GM10266 (cell line): ENCODE measurements at regions not wholly inside any gene's neighbourhood (a gene's known extent, or its start where the extent isn't known, plus 50 kb on each side); places are given as distances from the start of the nearest gene placed in this dataset.

Source experiments
- DNase-seq: peaks from one replicate; pipeline ENCODE4 v3.0.0; 2012; ENCODE audit errors: extremely low spot score
- TF ChIP-seq, protein P1 (sequence below): IDR thresholded peaks from 2 replicates; pipeline ENCODE4 v1.5.1; 2012; ENCODE audit warnings: mild to moderate bottlenecking, low read depth; ENCODE audit not compliant: control insufficient read depth, insufficient read depth; ENCODE audit errors: missing control alignments

DNA sequence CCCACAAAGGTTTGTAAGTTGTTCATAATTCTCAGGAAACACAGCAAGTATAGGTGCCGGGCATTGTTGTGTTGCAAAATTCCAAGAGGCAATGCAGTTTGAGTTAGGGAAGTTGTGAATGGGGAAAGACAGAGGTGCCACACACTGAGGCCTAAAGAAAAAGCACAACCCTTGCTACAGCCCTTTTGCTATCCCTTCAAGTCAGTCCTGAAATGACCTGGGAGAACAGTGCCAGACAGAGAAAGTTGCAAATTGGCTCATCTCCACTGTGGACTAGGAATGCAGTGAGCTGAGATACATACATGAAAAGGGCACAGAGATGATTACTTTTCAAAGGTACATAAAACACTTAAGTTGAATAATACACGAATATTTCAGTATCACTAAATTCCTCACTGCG is 213.3 kb upstream of the TMTC1 start:
- no peak for DNase-seq
- TF ChIP-seq, protein P1, sequence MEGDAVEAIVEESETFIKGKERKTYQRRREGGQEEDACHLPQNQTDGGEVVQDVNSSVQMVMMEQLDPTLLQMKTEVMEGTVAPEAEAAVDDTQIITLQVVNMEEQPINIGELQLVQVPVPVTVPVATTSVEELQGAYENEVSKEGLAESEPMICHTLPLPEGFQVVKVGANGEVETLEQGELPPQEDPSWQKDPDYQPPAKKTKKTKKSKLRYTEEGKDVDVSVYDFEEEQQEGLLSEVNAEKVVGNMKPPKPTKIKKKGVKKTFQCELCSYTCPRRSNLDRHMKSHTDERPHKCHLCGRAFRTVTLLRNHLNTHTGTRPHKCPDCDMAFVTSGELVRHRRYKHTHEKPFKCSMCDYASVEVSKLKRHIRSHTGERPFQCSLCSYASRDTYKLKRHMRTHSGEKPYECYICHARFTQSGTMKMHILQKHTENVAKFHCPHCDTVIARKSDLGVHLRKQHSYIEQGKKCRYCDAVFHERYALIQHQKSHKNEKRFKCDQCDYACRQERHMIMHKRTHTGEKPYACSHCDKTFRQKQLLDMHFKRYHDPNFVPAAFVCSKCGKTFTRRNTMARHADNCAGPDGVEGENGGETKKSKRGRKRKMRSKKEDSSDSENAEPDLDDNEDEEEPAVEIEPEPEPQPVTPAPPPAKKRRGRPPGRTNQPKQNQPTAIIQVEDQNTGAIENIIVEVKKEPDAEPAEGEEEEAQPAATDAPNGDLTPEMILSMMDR = no peak

DNA sequence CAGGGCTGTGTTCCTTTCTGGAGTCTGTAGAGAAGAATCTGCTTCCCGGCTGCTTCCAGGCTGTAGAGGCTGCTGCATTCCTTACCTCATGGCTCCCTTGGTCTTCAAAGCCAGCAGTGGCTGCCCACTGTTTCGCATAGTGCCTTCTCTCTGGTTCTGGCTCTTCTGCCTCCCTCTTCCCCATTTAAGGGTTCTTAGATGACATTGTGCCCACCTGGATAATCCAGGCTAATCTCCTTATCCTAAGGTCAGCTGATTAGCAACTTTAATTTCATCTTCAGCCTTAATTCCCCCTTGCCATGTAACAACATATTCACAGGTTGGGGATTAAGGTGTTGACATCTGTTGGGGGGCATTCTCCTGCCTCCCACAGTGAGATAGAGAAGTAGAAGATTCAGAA is 208.6 kb upstream of the TMTC1 start:
- no peak for DNase-seq
- TF ChIP-seq, protein P1 = no peak

DNA sequence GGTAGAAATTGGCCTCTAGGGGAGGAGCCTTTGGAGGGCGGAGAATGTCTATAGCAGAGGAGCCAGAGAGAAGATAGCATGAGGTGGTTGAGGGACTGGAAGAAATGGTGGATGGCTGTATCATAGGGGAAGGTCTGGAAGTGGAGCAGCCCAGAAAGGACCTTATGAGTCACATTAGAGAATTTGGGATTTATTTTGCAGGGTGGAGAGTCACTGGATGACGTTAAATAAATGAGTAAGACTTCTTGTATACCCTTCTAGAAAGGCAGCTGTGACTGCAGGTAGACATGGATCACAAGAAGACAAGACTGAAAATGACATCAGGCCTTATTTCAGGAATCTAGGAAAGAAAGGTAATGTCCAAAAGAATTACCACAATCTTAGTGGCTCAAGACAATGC is 208.2 kb upstream of the TMTC1 start:
- no peak for DNase-seq
- TF ChIP-seq, protein P1 = no peak

DNA sequence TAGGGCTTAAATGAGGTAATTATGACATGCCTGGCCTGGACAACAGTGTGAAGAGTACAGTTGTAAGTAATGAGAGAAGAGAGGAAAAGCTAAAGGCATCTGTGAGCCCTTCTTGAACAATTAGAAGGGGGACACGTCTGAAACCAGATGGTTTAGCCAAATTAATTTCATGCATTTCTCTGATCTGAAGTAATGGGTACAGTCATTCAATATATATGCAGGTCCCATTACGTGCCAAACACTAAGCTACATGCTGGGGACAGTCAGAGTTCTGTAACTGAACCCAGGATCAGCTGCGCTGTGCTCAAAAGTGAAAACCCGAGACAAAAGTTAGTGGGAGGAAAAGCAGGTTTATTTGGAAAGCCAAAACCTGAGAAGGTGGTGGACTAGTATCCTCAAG is 207.2 kb upstream of the TMTC1 start:
- DNase-seq = no peak
- TF ChIP-seq, protein P1 = no peak

DNA sequence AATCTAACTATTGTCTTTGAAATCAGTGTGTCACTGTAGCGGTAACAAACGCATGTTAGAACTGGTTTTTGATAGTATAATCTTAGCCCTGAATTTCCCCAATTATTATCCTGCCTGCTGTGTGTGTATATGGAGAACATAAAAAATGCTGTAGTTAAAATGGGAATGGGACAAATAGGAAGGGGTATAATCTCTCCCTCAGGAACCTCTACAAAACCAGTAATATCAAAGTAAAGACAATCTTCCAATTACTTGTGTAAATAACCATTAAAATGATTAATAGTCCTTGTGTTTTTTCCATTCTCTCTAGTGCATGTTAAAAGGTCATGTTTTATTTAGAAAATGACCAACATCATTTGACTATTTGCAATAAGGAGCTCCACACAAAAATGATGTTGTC is 200.1 kb upstream of the TMTC1 start:
- DNase-seq = no peak
- TF ChIP-seq, protein P1 = no peak

DNA sequence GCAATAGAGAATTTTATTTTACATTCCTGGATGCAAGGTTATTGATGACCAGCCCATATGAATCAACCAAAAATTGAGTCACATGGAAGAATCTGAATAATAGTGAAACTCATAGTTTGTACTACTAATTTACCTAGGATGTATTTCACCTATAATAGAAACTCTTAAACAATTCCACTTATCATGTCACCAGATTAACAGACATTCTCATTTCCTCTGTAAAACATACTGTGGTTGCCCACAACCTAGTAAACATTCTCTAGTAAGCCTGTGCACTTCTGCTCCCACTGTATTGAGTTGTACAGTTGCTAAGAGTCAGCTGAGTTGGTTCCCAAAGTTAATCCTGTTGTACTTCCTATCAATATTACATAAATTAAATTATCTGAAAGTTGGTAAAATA is 196.6 kb upstream of the TMTC1 start:
- DNase-seq = no peak
- TF ChIP-seq, protein P1 = no peak

DNA sequence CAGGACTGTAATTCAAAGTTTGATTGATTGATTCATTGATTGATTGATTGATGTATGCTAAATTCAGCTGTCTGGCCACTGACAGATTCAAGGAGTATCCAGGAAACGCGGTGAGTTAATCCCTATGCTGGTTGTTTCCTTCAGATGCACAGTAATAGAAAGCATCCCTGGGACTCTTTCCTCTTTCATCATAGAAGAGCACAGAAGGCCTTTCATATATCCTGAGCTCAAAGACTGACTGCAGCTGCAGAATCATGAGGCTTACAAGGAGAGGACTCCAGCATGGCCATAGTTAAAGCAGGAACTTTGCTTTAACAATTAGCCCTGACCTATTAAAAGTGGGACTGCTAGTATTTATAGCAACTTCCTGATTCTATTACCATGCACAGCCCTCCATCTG is 187.7 kb upstream of the TMTC1 start:
- no peak for DNase-seq
- TF ChIP-seq, protein P1 = no peak
